GM21423 (cell line): ENCODE measurements at regions not wholly inside any gene's neighbourhood (a gene's known extent, or its start where the extent isn't known, plus 50 kb on each side); places are given as distances from the start of the nearest gene placed in this dataset.
"Not testable (repeated sequence)": the region's sequence is repeated elsewhere in the genome, so short reads cannot be mapped to it uniquely, and the experiment has no call there.

ENCODE experiments used
- ATAC-seq: cut with Tn5 transposase; IDR thresholded peaks from one replicate; pipeline ENCODE4 v1.9.1; 2021; ENCODE audit warnings: mild to moderate bottlenecking, moderate library complexity; ENCODE audit not compliant: unreplicated experiment

GRCh38 chr12:42886160-42886559, 296.6 kb upstream of the PRICKLE1 start:
- ATAC-seq, result no peak

- no peak for ATAC-seq
Measured at GRCh38 chr12:42885677-42886076, 296.1 kb upstream of the PRICKLE1 start.

- no peak for ATAC-seq
Measured at GRCh38 chr12:42884116-42884515, 294.6 kb upstream of the PRICKLE1 start.

- ATAC-seq, result no peak
Measured at GRCh38 chr12:42873401-42873800, 283.9 kb upstream of the PRICKLE1 start.

GRCh38 chr12:42871816-42872215, 282.3 kb upstream of the PRICKLE1 start:
- ATAC-seq, result no peak

GRCh38 chr12:42868291-42868690, 278.7 kb upstream of the PRICKLE1 start:
- no peak for ATAC-seq

- no peak for ATAC-seq
Measured at GRCh38 chr12:42865282-42865681, 275.7 kb upstream of the PRICKLE1 start.

- ATAC-seq, result no peak
Measured at GRCh38 chr12:42862055-42862454, 272.5 kb upstream of the PRICKLE1 start.

GRCh38 chr12:42860331-42860730, 270.8 kb upstream of the PRICKLE1 start:
- not testable (repeated sequence) for ATAC-seq

- ATAC-seq, result no peak
Measured at GRCh38 chr12:42859612-42860011, 270.1 kb upstream of the PRICKLE1 start.

GRCh38 chr12:42857106-42857505, 267.6 kb upstream of the PRICKLE1 start:
- ATAC-seq, result no peak

GRCh38 chr12:42855362-42855950, 265.9 kb upstream of the PRICKLE1 start:
- no peak for ATAC-seq

- no peak for ATAC-seq
Measured at GRCh38 chr12:42854826-42855225, 265.3 kb upstream of the PRICKLE1 start.

- no peak for ATAC-seq
Measured at GRCh38 chr12:42854208-42854607, 264.7 kb upstream of the PRICKLE1 start.

GRCh38 chr12:42853370-42854140, 264.0 kb upstream of the PRICKLE1 start:
- no peak for ATAC-seq

- ATAC-seq, result no peak
Measured at GRCh38 chr12:42846782-42847181, 257.2 kb upstream of the PRICKLE1 start.

- no peak for ATAC-seq
Measured at GRCh38 chr12:42834062-42834461, 244.5 kb upstream of the PRICKLE1 start.

GRCh38 chr12:42828836-42829235, 239.3 kb upstream of the PRICKLE1 start:
- ATAC-seq, result no peak

- no peak for ATAC-seq
Measured at GRCh38 chr12:42824327-42824726, 234.8 kb upstream of the PRICKLE1 start.

GRCh38 chr12:42823679-42824078, 234.1 kb upstream of the PRICKLE1 start:
- no peak for ATAC-seq

GRCh38 chr12:42819846-42820245, 230.3 kb upstream of the PRICKLE1 start:
- ATAC-seq, result no peak

- no peak for ATAC-seq
Measured at GRCh38 chr12:42815068-42815467, 225.5 kb upstream of the PRICKLE1 start.

GRCh38 chr12:42812871-42813270, 223.3 kb upstream of the PRICKLE1 start:
- no peak for ATAC-seq
